GM18909 (cell line): ENCODE measurements at regions not wholly inside any gene's neighbourhood (a gene's known extent, or its start where the extent isn't known, plus 50 kb on each side); places are given as distances from the start of the nearest gene placed in this dataset.

ENCODE experiments used
- ATAC-seq: cut with Tn5 transposase; IDR thresholded peaks from one replicate; pipeline ENCODE4 v1.9.1; 2021; ENCODE audit warnings: mild to moderate bottlenecking; ENCODE audit not compliant: unreplicated experiment, poor library complexity

GRCh38 chr2:63658176-63658968 is 69.6 kb downstream of the MDH1 start:
- no peak for ATAC-seq

- no peak for ATAC-seq
Measured at GRCh38 chr2:63660060-63660459, 71.3 kb downstream of the MDH1 start.

GRCh38 chr2:63661076-63661475 is 72.3 kb downstream of the MDH1 start:
- ATAC-seq, result no peak

GRCh38 chr2:63662028-63662804 is 73.5 kb downstream of the MDH1 start:
- ATAC-seq, result no peak

- ATAC-seq, result no peak
Measured at GRCh38 chr2:63663013-63663864, 74.5 kb downstream of the MDH1 start.

GRCh38 chr2:63665091-63665490 is 76.3 kb downstream of the MDH1 start:
- no peak for ATAC-seq

- no peak for ATAC-seq
Measured at GRCh38 chr2:63665846-63666475, 77.2 kb downstream of the MDH1 start.

GRCh38 chr2:63667132-63667700 is 78.5 kb downstream of the MDH1 start:
- ATAC-seq, result no peak

- ATAC-seq, result no peak
Measured at GRCh38 chr2:63668000-63668399, 79.2 kb downstream of the MDH1 start.

- ATAC-seq, result no peak
Measured at GRCh38 chr2:63668466-63668865, 79.7 kb downstream of the MDH1 start.

- no peak for ATAC-seq
Measured at GRCh38 chr2:63669596-63669995, 80.8 kb downstream of the MDH1 start.

GRCh38 chr2:63673865-63674533 is 85.2 kb downstream of the MDH1 start:
- ATAC-seq, result no peak

- no peak for ATAC-seq
Measured at GRCh38 chr2:63675026-63675425, 86.3 kb downstream of the MDH1 start.

GRCh38 chr2:63676135-63676534 is 87.4 kb downstream of the MDH1 start:
- no peak for ATAC-seq

GRCh38 chr2:63678085-63678484 is 89.3 kb downstream of the MDH1 start:
- ATAC-seq, result no peak

- no peak for ATAC-seq
Measured at GRCh38 chr2:63678551-63678950, 89.8 kb downstream of the MDH1 start.

- ATAC-seq, result no peak
Measured at GRCh38 chr2:63679252-63679855, 90.6 kb downstream of the MDH1 start.

GRCh38 chr2:63680455-63680854 is 91.7 kb downstream of the MDH1 start:
- no peak for ATAC-seq

- ATAC-seq, result no peak
Measured at GRCh38 chr2:63681896-63682295, 93.1 kb downstream of the MDH1 start.
